Activated T-helper 1 cell treated with anti-CD3 and anti-CD28 coated beads, Interleukin-12 subunit alpha, Interleukin-12 subunit beta, Interleukin-2, Interleukin-4 antibody, amounts not matched to agents 30 ng/mL and 10 ng/mL and 1 ng/mL, durations not matched to agents 14 hours and 24 hours and 36 hours (primary cell): ENCODE measurements at regions not wholly inside any gene's neighbourhood (a gene's known extent, or its start where the extent isn't known, plus 50 kb on each side); places are given as distances from the start of the nearest gene placed in this dataset.

Experiments
- DNase-seq: peaks from one replicate; pipeline ENCODE4 v3.0.0; 2021; ENCODE audit warnings: low spot score
- H3K27ac Mint-ChIP-seq: one replicate; pipeline ENCODE4 v1.8.0; 2021; ENCODE audit warnings: mild to moderate bottlenecking, mixed read lengths
- H3K27me3 Mint-ChIP-seq: one replicate; pipeline ENCODE4 v1.8.0; 2022; ENCODE audit warnings: mild to moderate bottlenecking, moderate library complexity, mixed read lengths; ENCODE audit not compliant: insufficient read depth
- H3K36me3 Mint-ChIP-seq: one replicate; pipeline ENCODE4 v1.8.0; 2021; ENCODE audit warnings: low read depth, mixed read lengths
- H3K4me1 Mint-ChIP-seq: one replicate; pipeline ENCODE4 v1.8.0; 2021; ENCODE audit warnings: low read depth, mixed read lengths
- H3K4me3 Mint-ChIP-seq: one replicate; pipeline ENCODE4 v1.8.0; 2021; ENCODE audit warnings: mild to moderate bottlenecking, moderate library complexity, mixed read lengths
- H3K9me3 Mint-ChIP-seq: one replicate; pipeline ENCODE4 v1.8.0; 2021; ENCODE audit warnings: mixed read lengths
- intact Hi-C: fragments of 100-400 bp; cut with micrococcal nuclease; formaldehyde crosslinking; loops from one replicate; pipeline ENCODE4 v1.15.1; 2024

DNA sequence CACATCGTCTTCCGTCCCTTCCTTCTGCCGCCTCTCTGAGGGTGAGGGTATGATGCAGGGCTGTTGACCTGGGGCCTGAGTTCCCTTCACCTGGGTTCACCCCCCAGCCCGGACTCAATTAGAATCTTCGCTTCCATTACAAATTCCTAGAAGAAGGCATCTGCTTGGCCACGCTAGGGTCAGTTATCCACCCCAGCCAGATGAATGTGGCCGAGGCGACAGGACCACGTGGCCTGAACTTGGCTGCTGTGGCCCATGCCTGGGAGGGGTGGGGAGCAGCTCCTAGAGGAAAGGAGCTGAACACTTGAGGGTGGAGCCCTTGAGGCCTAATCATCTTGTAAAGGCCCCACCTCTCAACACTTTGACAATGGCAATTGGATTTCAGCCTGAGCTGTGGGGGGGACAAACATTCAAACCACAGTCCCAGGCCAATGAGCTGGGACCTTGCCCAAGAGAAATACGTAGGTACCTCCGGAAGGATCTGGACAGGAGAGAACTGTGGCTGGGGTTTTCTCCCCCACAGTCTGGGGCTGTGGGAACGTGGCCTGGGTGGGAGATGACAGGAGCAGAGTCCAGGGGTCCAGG lies 90.6 kb upstream of the ADAMTS2 start:
- Mint-ChIP-seq H3K27ac (no peak overlapping the region), H3K27me3 (no peaks in the 10 kb centered on the region), H3K36me3 (no peaks in the 10 kb centered on the region), H3K4me3 (no peak overlapping the region), H3K9me3 (no peaks in the 10 kb centered on the region), H3K4me1 (no peaks in the 10 kb centered on the region)
- intact Hi-C loops: no loop called here
- no peak for DNase-seq

DNA sequence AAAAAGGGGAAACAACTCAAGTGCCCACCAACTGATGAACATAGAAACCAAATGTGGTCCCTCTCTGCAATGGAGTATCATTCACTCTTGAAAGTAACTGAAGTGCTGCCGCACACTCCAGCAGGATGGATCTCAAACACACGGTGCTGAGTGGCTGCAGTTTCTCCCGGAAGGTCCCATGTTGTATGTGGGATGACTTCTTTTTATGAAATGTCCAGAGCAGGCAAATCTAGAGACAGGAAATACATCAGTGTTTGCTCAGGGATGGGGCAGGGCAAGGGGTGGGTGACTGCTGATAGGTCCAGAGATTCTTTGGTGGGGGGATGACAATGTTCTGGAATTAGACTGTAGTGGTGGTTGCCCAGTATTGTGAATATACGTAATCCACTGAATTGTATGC lies 89.9 kb upstream of the ADAMTS2 start:
- intact Hi-C loops: no loop called here
- Mint-ChIP-seq H3K27ac (no peak overlapping the region), H3K4me1 (no peaks in the 10 kb centered on the region), H3K36me3 (no peaks in the 10 kb centered on the region), H3K9me3 (no peaks in the 10 kb centered on the region), H3K4me3 (no peak overlapping the region), H3K27me3 (no peaks in the 10 kb centered on the region)
- no peak for DNase-seq

DNA sequence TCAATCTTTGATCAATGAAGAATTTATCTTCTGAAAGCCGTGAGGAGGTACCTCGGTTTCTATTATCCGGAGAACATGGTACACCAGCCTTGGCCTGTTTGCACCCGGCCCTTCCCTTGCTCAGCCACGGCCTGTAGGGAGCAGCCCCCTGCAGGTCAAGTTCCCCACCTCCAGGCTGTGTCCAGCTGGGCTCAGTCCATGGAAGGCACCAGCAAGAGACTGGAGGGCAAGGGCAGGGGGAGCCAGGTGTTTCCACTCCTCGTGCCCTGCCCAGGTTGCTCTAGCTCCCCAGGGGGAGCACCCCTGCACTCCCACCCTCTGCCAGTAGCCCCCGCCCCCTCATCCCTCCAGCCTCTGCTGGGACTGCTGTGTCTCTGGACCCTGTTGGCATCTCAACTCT lies 87.3 kb upstream of the ADAMTS2 start:
- Mint-ChIP-seq H3K27me3 (no peaks in the 10 kb centered on the region), H3K36me3 (no peaks in the 10 kb centered on the region), H3K27ac (no peak overlapping the region), H3K9me3 (no peaks in the 10 kb centered on the region), H3K4me3 (no peak overlapping the region), H3K4me1 (no peaks in the 10 kb centered on the region)
- no peak for DNase-seq
- intact Hi-C loops: no loop called here

DNA sequence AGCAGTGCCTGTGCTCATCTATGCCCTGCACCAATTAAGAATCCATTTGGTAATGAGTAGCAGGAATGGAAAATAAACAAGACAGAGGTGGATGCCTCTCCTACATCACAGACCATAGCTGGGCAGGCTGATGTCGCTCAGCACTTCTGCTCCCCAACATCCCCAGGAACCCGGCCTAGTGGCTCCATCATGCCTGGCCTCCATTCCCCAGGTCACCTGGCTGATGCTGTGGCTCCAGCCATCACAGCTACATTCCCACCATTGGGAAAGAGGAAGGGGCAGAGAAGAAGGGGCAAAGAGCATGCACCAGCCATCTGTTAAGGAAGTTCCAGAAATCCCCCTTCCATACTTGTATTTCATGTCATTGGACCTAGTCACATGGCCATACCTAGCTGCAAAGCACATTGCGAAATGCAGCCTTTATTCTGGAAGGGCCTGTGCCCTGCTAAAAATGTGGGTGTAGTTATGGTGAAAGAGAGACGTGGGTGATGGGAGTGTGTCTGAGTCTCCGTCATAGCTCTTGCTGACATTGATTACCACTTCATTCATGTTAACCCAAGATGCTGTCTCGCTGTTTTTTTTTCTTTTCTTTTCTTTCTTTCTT lies 86.1 kb upstream of the ADAMTS2 start:
- Mint-ChIP-seq H3K27ac (no peak overlapping the region), H3K27me3 (no peaks in the 10 kb centered on the region), H3K9me3 (no peaks in the 10 kb centered on the region), H3K36me3 (no peaks in the 10 kb centered on the region), H3K4me1 (no peaks in the 10 kb centered on the region), H3K4me3 (no peak overlapping the region)
- intact Hi-C loops: no loop called here
- DNase-seq: no peak

DNA sequence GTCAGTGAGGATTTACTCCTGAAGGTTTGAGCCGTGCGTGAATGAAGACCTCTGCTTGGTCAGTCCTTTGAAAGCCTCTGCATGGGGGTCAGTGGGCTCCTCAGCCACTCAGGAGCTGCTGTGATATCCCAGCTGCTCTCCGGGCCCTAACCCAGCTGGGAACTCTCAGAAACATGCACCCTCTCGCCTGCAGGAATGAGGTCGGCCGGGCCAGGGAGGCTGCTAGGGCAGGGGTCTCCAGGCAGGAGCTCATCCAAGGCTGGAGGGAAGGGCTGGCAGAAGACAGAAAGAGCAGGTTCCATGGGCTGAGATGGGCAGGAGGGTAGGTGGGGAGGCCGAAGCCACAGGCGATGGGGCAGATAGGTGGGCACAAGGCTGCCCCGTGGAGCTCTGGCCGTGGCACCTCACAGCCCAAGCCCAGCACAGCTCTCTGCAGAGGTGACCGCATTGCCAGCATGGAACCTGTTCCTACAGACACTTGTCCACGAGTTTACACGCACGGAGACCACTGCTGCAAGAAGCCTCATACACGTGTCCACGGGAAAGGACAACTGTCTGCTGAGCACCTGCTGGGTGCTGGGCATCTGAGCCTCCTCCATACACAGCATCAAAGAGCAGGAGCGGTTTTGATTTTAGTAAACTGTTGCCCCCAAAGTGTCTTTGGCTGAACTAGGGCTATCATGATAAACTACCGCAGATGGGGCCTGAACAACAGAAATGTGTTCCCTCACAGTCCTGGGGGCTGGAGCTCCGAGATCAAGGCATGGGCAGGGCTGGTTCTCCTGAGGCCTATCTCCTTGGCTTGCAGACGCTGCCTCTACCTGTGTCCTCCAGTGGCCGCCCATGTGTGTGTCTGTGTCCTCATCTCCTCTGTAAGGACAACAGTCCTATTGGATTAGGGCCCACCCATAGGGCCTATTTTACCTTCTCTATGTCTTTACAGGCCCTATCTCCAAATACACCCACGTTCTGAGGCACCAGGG lies 85.2 kb upstream of the ADAMTS2 start:
- Mint-ChIP-seq H3K4me3 (no peak overlapping the region), H3K36me3 (no peaks in the 10 kb centered on the region), H3K9me3 (no peaks in the 10 kb centered on the region), H3K27ac (no peak overlapping the region), H3K27me3 (no peaks in the 10 kb centered on the region), H3K4me1 (no peaks in the 10 kb centered on the region)
- intact Hi-C loops: no loop called here
- DNase-seq: no peak

DNA sequence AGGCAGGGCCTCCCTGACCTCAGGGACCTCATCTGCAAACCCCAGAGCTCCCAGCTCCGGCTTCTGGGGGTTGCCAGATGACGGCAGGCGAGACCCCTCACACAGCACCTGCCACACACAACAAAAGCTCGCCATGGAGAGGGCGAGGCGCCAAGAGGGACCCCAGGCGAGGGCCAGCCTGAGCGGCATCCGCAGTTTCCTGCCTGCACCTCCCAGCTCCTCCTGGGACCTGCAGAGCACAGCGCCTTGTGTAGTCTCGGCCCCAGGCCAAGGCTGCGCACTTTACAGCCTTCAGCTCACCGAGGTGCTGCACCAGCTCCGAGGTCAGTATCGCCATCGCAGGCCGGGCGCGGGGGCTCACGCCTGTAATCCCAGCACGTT lies 82.4 kb upstream of the ADAMTS2 start:
- no peaks in the 10 kb centered on the region for H3K27me3 Mint-ChIP-seq
- no peak overlapping the region for H3K4me3 Mint-ChIP-seq
- H3K36me3 Mint-ChIP-seq: no peaks in the 10 kb centered on the region
- H3K9me3 Mint-ChIP-seq: no peaks in the 10 kb centered on the region
- no peak overlapping the region for H3K27ac Mint-ChIP-seq
- intact Hi-C loops: no loop called here
- DNase-seq: no peak
- H3K4me1 Mint-ChIP-seq: no peaks in the 10 kb centered on the region

DNA sequence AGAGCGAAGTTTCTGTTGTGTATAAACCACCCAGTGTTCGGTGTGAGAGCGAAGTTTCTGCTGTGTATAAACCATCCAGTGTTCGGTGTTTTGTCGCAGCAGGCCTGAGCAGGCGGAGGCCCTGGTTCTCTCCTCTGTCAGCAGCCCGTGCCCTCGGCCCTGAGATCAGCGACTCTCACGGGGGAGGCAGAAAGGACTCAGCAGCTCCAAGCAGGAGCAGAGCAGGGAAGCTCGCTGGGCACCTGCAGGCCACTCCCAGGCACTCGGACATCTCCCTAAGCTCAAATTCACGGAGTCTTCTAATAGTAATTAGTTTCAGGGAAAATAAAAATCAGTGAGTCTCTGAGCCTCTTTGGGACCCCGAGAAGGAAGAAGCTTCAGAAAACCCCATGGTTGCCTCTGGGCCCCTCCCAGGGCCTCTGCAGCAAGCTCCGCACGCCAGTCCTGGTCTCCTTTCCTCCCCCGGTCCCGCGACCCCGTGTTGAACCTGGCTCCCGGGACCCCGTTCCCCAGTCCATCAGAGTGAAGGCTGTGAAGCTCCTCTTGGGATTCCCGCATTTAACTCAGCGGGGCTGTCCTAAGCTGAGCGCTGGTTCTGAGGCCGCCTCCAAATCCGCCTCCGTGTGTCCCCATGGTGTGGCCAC lies 81.9 kb upstream of the ADAMTS2 start:
- Mint-ChIP-seq H3K4me1 (no peaks in the 10 kb centered on the region), H3K4me3 (no peak overlapping the region), H3K36me3 (no peaks in the 10 kb centered on the region), H3K9me3 (no peaks in the 10 kb centered on the region), H3K27ac (no peak overlapping the region), H3K27me3 (no peaks in the 10 kb centered on the region)
- DNase-seq: no peak
- intact Hi-C loops: no loop called here

DNA sequence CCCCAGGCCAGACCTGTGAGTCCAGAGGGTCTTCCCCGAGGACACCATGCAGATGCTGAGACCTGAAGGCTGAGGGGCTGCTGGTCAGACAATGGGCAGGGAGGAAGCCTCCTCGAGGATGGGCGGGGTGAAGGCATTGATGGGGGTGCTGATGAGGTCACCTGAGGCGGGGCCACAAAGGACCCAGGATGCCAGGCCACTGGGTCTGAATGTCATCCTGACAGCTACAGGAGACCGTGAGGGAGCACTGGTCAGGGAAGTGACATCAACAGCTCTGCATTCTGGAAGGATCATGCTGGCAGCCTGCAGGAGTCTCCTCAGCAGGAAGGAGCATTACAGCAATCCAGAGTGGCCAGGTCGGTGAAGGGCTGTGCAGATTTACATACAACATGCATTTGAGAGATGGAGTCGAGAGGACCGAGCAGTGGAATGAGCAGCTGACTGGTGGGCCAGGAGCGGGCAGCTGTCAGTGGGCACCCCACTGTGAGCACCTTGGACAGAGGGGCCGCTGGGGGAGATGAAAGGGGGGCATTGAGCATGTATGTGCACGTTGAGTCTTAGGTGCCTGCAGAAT lies 77.7 kb upstream of the ADAMTS2 start:
- no peaks in the 10 kb centered on the region for H3K9me3 Mint-ChIP-seq
- H3K36me3 Mint-ChIP-seq: no peaks in the 10 kb centered on the region
- H3K27me3 Mint-ChIP-seq: no peaks in the 10 kb centered on the region
- H3K27ac Mint-ChIP-seq: no peak overlapping the region
- DNase-seq: no peak
- intact Hi-C loops: no loop called here
- no peak overlapping the region for H3K4me3 Mint-ChIP-seq
- no peaks in the 10 kb centered on the region for H3K4me1 Mint-ChIP-seq

DNA sequence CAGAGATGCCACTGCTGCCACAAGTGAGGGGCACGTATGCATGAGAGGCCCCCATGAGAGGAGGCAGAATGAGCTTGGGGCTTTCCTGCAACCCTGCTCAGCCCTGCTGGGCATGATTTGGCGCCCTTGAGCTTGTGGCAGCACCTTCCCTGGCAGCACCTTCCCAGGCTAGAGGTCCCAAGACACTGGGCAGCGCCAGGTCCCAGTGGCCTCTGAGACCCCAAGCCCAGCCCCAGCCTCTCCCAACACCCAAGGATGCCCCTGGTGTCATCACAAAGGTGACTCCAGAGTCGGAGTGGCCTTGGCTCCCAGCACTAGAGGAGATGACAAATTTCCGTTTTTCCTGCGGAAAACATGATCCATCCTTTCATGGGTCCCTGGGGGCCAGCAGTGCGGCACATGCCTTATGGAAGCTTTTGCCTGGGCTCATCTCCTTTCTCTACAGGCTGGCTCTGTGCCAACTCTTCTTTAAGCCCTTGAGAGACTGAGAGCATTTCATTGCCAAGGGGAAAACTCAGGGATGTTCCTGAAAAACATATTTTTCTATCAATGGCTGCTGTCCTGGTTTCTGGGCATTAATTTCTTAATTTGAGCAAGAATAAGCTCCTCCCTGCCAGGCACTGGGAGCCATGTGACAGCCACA lies 77.1 kb upstream of the ADAMTS2 start:
- no peaks in the 10 kb centered on the region for H3K4me1 Mint-ChIP-seq
- H3K27me3 Mint-ChIP-seq: no peaks in the 10 kb centered on the region
- no peak for DNase-seq
- no peaks in the 10 kb centered on the region for H3K9me3 Mint-ChIP-seq
- H3K27ac Mint-ChIP-seq: no peak overlapping the region
- no peaks in the 10 kb centered on the region for H3K36me3 Mint-ChIP-seq
- intact Hi-C loops: no loop called here
- no peak overlapping the region for H3K4me3 Mint-ChIP-seq

DNA sequence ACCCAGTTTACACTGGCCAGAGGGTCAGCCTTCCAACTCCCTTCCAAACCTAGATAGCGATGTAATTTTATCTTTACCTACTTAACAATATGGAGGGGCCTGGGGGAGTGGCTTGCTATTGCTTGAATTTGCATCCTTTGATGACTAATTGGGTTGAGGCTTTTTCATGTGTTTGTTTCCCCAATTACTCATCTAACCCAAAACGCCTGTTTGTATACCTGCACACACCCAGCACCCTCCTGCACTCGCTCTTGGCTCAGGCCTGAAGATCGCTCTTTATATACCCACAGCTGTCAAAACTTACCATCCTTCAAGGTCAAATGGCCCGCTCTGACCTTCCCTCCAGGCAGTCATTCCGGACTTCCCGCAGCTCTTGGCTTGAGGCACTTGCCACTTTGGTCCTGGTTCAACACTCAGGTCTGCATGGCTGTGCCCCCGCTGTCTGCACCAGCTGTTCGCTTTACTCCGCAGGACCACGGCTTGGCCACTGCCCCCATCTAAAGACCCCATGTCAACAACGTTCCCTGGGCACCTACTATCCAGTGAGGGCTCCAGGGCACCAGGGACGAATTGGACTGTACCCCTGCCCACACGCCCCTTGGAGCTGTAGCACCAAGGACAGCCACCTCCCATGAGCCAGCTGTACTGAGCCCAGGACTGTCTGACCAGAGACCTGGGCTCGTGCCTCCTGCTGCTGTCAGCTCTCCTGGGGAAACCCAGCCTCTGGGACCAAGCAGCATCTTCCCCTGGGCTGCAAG lies 76.1 kb upstream of the ADAMTS2 start:
- no peaks in the 10 kb centered on the region for H3K27me3 Mint-ChIP-seq
- H3K27ac Mint-ChIP-seq: no peak overlapping the region
- no peak for DNase-seq
- no peak overlapping the region for H3K4me3 Mint-ChIP-seq
- H3K9me3 Mint-ChIP-seq: no peaks in the 10 kb centered on the region
- H3K36me3 Mint-ChIP-seq: no peaks in the 10 kb centered on the region
- H3K4me1 Mint-ChIP-seq: no peaks in the 10 kb centered on the region
- intact Hi-C loops: no loop called here

DNA sequence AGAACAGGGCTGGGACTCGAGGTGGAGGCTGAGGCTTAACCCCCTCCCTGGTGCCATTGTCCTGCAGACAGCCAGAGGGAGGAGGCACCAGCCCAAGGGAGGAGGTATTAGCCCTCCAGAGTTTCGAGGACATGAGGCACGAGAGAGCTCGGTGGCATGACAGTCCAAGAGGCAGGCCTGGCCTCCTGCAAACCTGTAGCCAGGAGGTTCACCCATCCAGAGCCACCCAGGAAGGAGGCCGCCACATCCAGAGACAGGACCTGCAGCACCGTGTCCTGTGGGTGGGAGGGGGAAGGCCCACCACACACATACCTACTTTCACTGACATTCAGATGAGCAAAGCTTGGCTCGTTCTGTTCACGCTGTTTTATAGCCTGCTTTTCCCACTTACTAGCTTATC lies 75.2 kb upstream of the ADAMTS2 start:
- H3K4me1 Mint-ChIP-seq: no peaks in the 10 kb centered on the region
- no peaks in the 10 kb centered on the region for H3K27me3 Mint-ChIP-seq
- H3K9me3 Mint-ChIP-seq: no peaks in the 10 kb centered on the region
- DNase-seq: no peak
- intact Hi-C loops: no loop called here
- no peak overlapping the region for H3K4me3 Mint-ChIP-seq
- no peaks in the 10 kb centered on the region for H3K36me3 Mint-ChIP-seq
- no peak overlapping the region for H3K27ac Mint-ChIP-seq

DNA sequence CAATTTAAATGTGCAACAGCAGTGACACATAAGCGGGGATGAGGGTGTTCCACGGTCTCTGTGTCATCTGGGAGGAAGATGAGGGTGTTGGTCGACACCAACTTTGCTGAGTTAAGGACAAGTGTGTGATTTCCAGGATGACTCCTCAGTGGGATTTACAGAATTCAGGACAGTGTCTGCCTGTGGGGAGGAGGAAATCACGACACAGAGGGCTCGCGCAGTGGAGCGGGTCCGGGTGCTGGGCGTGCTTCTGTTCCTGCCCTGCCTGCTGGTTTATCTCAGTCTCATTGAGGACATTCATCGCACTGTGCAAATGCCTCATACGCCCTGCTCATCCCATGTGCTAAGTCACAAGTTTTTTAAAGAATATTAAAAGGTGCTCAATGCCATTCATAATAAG lies 73.7 kb upstream of the ADAMTS2 start:
- Mint-ChIP-seq H3K36me3 (no peaks in the 10 kb centered on the region), H3K4me3 (no peak overlapping the region), H3K9me3 (no peaks in the 10 kb centered on the region), H3K4me1 (no peaks in the 10 kb centered on the region), H3K27ac (no peak overlapping the region), H3K27me3 (no peaks in the 10 kb centered on the region)
- DNase-seq: no peak
- intact Hi-C loops: no loop called here
